Activated CD8-positive, alpha-beta T cell treated with anti-CD3 and anti-CD28 coated beads for 36 hours (primary cell): ENCODE measurements at regions not wholly inside any gene's neighbourhood (a gene's known extent, or its start where the extent isn't known, plus 50 kb on each side); places are given as distances from the start of the nearest gene placed in this dataset.

Source experiments
- ATAC-seq: fragments of 200-7000 bp; cut with Tn5 transposase; one replicate; pipeline ENCODE4 v1.10.0; 2021; ENCODE audit warnings: mild to moderate bottlenecking, moderate library complexity
- CTCF ChIA-PET: fragments of 350-600 bp; sonication (Branson Sonifier 250); formaldehyde crosslinking; loops from one replicate; lab custom pipeline; 2021; ENCODE audit warnings: antibody characterized with exemption; lab: Charles Lee
- POLR2A ChIA-PET: fragments of 350-600 bp; sonication (Branson Sonifier 250); formaldehyde crosslinking; loops from one replicate; lab custom pipeline; 2021; ENCODE audit warnings: antibody characterized with exemption; lab: Charles Lee
- DNase-seq: peaks from one replicate; pipeline ENCODE4 v3.0.0-alpha.2; 2020
- H3K27ac Mint-ChIP-seq: one replicate; pipeline ENCODE4 v1.8.0; 2021; ENCODE audit warnings: mild to moderate bottlenecking, mixed read lengths
- H3K27me3 Mint-ChIP-seq: one replicate; pipeline ENCODE4 v1.8.0; 2021; ENCODE audit warnings: mixed read lengths
- H3K36me3 Mint-ChIP-seq: one replicate; pipeline ENCODE4 v1.8.0; 2021; ENCODE audit warnings: low read depth, mixed read lengths
- H3K4me1 Mint-ChIP-seq: one replicate; pipeline ENCODE4 v1.8.0; 2021; ENCODE audit warnings: low read depth, mixed read lengths
- H3K4me3 Mint-ChIP-seq: one replicate; pipeline ENCODE4 v1.8.0; 2021; ENCODE audit warnings: mild to moderate bottlenecking, moderate library complexity, mixed read lengths
- H3K9me3 Mint-ChIP-seq: one replicate; pipeline ENCODE4 v1.8.0; 2021; ENCODE audit warnings: mixed read lengths
- intact Hi-C: fragments of 100-400 bp; cut with micrococcal nuclease; formaldehyde crosslinking; loops from one replicate; pipeline ENCODE4 v1.10.0; 2022
- TF ChIP-seq, protein P1 (sequence below): fragments of 200-600 bp; IDR thresholded peaks from one replicate; pipeline ENCODE4 v1.8.0; 2022; ENCODE audit warnings: antibody characterized with exemption, mild to moderate bottlenecking

DNA sequence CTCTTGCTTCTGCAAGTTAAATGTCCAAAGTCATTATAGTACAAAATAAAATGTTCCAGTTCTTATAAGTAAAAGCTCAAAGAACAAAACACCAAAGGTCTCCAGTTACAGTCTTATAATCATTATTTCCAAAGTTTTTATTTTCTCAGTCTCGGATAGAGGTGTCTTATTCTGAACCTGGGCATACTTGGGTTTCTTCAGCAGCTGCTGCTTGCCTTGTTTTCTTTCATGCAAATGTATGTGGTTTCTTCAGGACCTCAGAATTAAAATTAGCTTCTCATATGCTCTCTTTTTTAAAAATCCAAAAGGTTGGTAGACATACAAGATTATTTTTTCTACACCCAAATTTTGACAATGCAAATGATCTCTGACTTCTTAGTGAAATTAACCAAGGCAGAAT lies 383.0 kb downstream of the METTL4 start:
- POLR2A ChIA-PET, result no interaction called here
- DNase-seq (no peak), ATAC-seq (no peak)
- Mint-ChIP-seq H3K9me3 (peaks cover 2% of the 10 kb centered on the region), H3K27me3 (peaks cover 3% of the 10 kb centered on the region), H3K4me3 (no peak overlapping the region), H3K27ac (no peak overlapping the region), H3K4me1 (no peaks in the 10 kb centered on the region), H3K36me3 (no peaks in the 10 kb centered on the region)
- intact Hi-C loops, result no loop called here
- CTCF ChIA-PET, result no interaction called here
- TF ChIP-seq, protein P1, sequence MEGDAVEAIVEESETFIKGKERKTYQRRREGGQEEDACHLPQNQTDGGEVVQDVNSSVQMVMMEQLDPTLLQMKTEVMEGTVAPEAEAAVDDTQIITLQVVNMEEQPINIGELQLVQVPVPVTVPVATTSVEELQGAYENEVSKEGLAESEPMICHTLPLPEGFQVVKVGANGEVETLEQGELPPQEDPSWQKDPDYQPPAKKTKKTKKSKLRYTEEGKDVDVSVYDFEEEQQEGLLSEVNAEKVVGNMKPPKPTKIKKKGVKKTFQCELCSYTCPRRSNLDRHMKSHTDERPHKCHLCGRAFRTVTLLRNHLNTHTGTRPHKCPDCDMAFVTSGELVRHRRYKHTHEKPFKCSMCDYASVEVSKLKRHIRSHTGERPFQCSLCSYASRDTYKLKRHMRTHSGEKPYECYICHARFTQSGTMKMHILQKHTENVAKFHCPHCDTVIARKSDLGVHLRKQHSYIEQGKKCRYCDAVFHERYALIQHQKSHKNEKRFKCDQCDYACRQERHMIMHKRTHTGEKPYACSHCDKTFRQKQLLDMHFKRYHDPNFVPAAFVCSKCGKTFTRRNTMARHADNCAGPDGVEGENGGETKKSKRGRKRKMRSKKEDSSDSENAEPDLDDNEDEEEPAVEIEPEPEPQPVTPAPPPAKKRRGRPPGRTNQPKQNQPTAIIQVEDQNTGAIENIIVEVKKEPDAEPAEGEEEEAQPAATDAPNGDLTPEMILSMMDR, result no peak

DNA sequence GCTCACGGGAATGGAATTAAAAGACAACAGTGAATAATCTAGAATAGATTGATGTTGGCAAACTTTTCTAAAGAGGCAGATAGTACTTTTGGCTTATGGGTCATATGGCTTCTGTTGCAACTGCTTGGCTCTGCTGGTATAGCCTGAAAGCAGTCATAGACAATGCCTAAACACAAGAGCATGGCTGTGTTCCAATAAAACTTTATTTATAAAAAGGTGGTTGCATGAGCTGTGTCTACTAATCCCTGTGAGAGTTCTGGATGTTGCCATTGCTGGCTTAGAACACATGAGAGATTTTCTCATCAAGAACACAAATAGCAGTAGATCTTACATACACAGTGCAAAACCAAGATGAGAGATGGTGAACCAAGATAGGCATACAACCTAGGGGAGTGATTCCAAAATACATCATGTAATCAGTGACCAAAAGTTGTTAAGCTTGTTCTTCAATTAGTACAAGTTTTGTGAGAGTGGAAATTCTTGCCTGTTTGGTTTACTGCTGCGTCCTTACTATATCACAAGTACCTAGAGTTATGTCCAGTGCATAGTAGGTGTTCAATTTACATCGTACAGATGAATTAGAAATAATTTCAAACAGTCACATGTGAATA lies 380.0 kb downstream of the METTL4 start:
- no peak for DNase-seq
- TF ChIP-seq, protein P1, result no peak
- Mint-ChIP-seq H3K4me3 (no peak overlapping the region), H3K27ac (no peak overlapping the region), H3K9me3 (peaks cover 2% of the 10 kb centered on the region), H3K27me3 (peaks cover 1% of the 10 kb centered on the region), H3K4me1 (no peaks in the 10 kb centered on the region), H3K36me3 (no peaks in the 10 kb centered on the region)
- POLR2A ChIA-PET, result no interaction called here
- no peak for ATAC-seq
- intact Hi-C loops, result no loop called here
- CTCF ChIA-PET, result no interaction called here

DNA sequence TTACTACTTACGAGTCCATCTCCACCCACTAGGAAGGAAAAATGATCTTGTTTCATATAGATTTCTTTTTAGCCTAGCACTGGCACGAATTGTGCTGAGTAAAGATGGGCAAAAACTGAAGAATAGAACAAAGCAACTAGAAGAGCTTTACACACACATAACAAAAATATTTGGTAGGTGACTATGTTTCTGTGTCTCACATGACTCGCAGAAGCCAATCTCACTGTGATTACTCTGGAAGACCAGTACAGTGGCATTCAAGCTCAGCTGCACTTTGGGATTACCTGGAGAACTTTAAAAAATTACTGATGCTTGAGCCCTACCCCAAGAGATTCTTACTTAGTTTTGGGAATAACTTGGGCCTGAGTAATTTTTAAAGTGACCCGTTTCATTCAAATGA lies 378.7 kb downstream of the METTL4 start:
- TF ChIP-seq, protein P1, result no peak
- no peaks in the 10 kb centered on the region for H3K4me1 Mint-ChIP-seq

DNA sequence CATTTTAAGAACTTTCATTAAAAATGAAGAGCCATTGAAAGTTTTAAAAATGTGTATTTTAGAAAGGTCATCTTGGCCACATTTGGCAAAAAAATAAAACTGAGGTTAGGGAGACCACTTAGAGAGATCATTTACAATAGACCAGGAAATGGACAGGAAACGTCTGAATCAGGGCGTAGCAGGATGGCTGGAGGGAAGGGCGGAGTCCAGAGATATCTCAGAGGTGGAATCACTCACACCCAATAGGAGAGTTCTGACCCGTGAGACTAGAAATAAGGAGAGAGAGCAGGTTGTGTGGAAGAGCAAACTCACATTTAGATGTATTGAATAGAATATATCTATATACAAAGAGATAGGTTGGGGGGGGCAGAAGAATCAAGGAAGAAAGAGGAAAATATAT lies 373.4 kb downstream of the METTL4 start:
- intact Hi-C loops, result no loop called here
- H3K4me1 Mint-ChIP-seq, result no peaks in the 10 kb centered on the region
- DNase-seq (no peak), ATAC-seq (no peak)
- no peaks in the 10 kb centered on the region for H3K9me3 Mint-ChIP-seq
- no peak overlapping the region for H3K27ac Mint-ChIP-seq
- TF ChIP-seq, protein P1, result no peak
- peaks cover 4% of the 10 kb centered on the region for H3K27me3 Mint-ChIP-seq
- ChIA-PET POLR2A (no interaction called here), CTCF (no interaction called here)
- H3K4me3 Mint-ChIP-seq, result no peak overlapping the region
- H3K36me3 Mint-ChIP-seq, result no peaks in the 10 kb centered on the region

More for the DNA sequence above, 378.7 kb downstream of the METTL4 start:
- ChIA-PET POLR2A (no interaction called here), CTCF (no interaction called here)
- no peak overlapping the region for H3K27ac Mint-ChIP-seq
- intact Hi-C loops, result no loop called here
- H3K27me3 Mint-ChIP-seq, result peaks cover 3% of the 10 kb centered on the region
- DNase-seq (no peak), ATAC-seq (no peak)
- no peak overlapping the region for H3K4me3 Mint-ChIP-seq
- H3K9me3 Mint-ChIP-seq, result peaks cover 2% of the 10 kb centered on the region
- no peaks in the 10 kb centered on the region for H3K36me3 Mint-ChIP-seq

DNA sequence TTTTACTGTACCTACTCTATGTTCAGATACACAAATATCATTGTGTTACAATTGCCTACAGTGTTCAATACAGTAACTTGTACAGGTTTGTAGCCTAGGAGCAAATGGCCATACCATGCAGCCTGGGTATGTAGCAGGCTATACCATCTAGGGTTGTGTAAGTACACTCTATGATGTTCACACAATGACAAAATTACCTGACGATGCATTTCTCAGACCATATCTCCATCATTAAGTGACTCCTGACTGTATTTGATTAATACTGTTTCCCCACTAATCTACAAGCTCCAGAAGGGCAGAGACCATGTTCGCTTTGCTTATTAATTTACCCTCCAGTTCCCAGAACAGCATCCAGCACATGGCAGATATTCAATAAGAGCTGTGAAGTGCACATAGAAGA lies 372.2 kb downstream of the METTL4 start:
- Mint-ChIP-seq H3K4me1 (no peaks in the 10 kb centered on the region), H3K27me3 (peaks cover 4% of the 10 kb centered on the region), H3K27ac (no peak overlapping the region), H3K9me3 (no peaks in the 10 kb centered on the region), H3K36me3 (no peaks in the 10 kb centered on the region), H3K4me3 (no peak overlapping the region)
- intact Hi-C loops, result no loop called here
- TF ChIP-seq, protein P1, result no peak
- DNase-seq (no peak), ATAC-seq (no peak)
- ChIA-PET POLR2A (no interaction called here), CTCF (no interaction called here)
